ENCODE measurements at regions not wholly inside any gene's neighbourhood (a gene's known extent, or its start where the extent isn't known, plus 50 kb on each side); places are given as distances from the start of the nearest gene placed in this dataset.

- H3K4me3 ChIP-seq (replicated peaks; ENCODE audit: low read depth, low read length), result no peak overlapping the region
- TF ChIP-seq, protein P1, sequence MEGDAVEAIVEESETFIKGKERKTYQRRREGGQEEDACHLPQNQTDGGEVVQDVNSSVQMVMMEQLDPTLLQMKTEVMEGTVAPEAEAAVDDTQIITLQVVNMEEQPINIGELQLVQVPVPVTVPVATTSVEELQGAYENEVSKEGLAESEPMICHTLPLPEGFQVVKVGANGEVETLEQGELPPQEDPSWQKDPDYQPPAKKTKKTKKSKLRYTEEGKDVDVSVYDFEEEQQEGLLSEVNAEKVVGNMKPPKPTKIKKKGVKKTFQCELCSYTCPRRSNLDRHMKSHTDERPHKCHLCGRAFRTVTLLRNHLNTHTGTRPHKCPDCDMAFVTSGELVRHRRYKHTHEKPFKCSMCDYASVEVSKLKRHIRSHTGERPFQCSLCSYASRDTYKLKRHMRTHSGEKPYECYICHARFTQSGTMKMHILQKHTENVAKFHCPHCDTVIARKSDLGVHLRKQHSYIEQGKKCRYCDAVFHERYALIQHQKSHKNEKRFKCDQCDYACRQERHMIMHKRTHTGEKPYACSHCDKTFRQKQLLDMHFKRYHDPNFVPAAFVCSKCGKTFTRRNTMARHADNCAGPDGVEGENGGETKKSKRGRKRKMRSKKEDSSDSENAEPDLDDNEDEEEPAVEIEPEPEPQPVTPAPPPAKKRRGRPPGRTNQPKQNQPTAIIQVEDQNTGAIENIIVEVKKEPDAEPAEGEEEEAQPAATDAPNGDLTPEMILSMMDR (IDR thresholded peaks at IDR 0.05; ENCODE audit: insufficient read depth, low read length, poor library complexity, severe bottlenecking), result no peak
- DNase-seq (ENCODE audit: extremely low read depth, insufficient read length), result no peak
- no peaks in the 10 kb centered on the region for H3K27me3 ChIP-seq (replicated peaks; ENCODE audit: control insufficient read depth, insufficient read depth, low read length)
- no peaks in the 10 kb centered on the region for H3K36me3 ChIP-seq (ENCODE audit: control insufficient read depth, insufficient read depth, low read length)
Observed at GRCh38 chr17:15177343-15177742, 87.8 kb downstream of the PMP22 start.

DNA sequence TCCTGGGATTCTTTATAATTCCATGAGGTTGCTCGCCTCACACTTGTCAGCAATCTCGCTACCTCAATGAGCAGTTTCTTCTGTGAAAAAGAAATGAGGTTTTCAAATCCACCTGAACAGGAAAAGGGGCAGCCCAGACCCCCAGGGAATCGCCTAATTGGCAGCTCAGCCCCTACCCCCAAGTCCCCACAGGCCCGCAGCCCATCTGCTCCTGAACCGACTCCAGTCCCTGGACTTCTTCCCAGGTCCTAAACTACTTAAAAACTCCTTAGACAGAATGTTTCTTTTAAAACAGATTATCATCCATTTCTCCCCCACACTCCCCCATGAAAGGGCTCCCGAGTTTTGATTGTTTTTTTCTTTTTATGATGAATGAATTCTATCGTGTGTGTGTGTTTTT is 89.8 kb downstream of the PMP22 start:
- Histone ChIP-seq H3K27me3 (replicated peaks; ENCODE audit: control insufficient read depth, insufficient read depth, low read length) (no peaks in the 10 kb centered on the region), H3K4me3 (replicated peaks; ENCODE audit: low read depth, low read length) (no peak overlapping the region), H3K36me3 (ENCODE audit: control insufficient read depth, insufficient read depth, low read length) (no peaks in the 10 kb centered on the region)
- TF ChIP-seq, protein P1 (IDR thresholded peaks at IDR 0.05; ENCODE audit: insufficient read depth, low read length, poor library complexity, severe bottlenecking), result no peak
- DNase-seq (ENCODE audit: extremely low read depth, insufficient read length), result no peak

GRCh38 chr17:15171167-15172047 is 93.7 kb downstream of the PMP22 start:
- no peak for DNase-seq (ENCODE audit: extremely low read depth, insufficient read length)
- TF ChIP-seq, protein P1 (IDR thresholded peaks at IDR 0.05; ENCODE audit: insufficient read depth, low read length, poor library complexity, severe bottlenecking), result peak; percentile 55
- no peaks in the 10 kb centered on the region for H3K36me3 ChIP-seq (ENCODE audit: control insufficient read depth, insufficient read depth, low read length)
- no peak overlapping the region for H3K4me3 ChIP-seq (replicated peaks; ENCODE audit: low read depth, low read length)
- no peaks in the 10 kb centered on the region for H3K27me3 ChIP-seq (replicated peaks; ENCODE audit: control insufficient read depth, insufficient read depth, low read length)

DNA sequence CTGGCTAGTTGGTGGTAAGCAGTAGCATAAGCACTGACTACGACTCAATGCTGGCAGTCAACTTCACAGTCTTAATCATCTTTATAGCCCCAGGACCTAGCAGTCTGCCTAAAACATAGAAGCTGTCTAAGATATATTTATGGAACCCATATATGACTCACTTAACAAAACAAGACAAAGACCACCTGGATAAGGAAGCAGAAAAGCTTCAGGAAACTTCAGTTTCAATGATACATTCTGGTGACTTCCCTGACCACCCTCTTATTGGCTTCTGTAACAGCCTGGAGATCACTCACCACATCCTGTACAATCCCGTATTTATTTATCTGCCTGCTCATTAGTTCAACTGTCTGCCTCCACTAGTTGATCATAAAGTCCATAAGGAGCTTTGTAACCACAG is 95.5 kb downstream of the PMP22 start:
- TF ChIP-seq, protein P1 (IDR thresholded peaks at IDR 0.05; ENCODE audit: insufficient read depth, low read length, poor library complexity, severe bottlenecking), result no peak
- H3K4me3 ChIP-seq (replicated peaks; ENCODE audit: low read depth, low read length), result no peak overlapping the region
- DNase-seq (ENCODE audit: extremely low read depth, insufficient read length), result no peak
- H3K27me3 ChIP-seq (replicated peaks; ENCODE audit: control insufficient read depth, insufficient read depth, low read length), result no peaks in the 10 kb centered on the region
- H3K36me3 ChIP-seq (ENCODE audit: control insufficient read depth, insufficient read depth, low read length), result no peaks in the 10 kb centered on the region

DNA sequence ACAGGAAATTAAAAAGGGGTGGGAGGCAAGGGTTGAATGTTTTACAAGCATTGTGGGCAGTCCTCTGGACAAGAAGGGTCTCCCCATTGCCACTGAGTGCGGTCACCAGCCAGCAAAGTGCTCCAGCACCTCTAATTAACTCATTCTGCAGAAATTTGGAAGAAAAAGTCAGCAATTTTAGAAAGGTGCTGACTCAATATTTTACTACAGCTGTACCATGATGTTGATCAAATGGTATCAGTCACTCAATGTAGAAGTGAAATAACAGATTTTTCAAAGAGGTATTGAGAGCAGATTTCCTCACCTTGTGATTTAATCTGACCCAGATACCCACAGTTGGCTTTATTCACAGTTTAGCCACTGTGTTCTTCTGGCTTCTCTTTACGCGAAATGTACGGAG is 96.7 kb downstream of the PMP22 start:
- H3K4me3 ChIP-seq (replicated peaks; ENCODE audit: low read depth, low read length), result no peak overlapping the region
- TF ChIP-seq, protein P1 (IDR thresholded peaks at IDR 0.05; ENCODE audit: insufficient read depth, low read length, poor library complexity, severe bottlenecking), result no peak
- no peaks in the 10 kb centered on the region for H3K36me3 ChIP-seq (ENCODE audit: control insufficient read depth, insufficient read depth, low read length)
- H3K27me3 ChIP-seq (replicated peaks; ENCODE audit: control insufficient read depth, insufficient read depth, low read length), result no peaks in the 10 kb centered on the region
- no peak for DNase-seq (ENCODE audit: extremely low read depth, insufficient read length)
